ENCODE measurements at regions not wholly inside any gene's neighbourhood (a gene's known extent, or its start where the extent isn't known, plus 50 kb on each side); places are given as distances from the start of the nearest gene placed in this dataset.

GRCh38 chr5:25764733-25765132 is 1120.0 kb upstream of the CDH10 start:
- no peak overlapping the region for H3K27ac ChIP-seq
- TF ChIP-seq EZH2 (IDR thresholded peaks at IDR 0.05) = no peak
- no peak overlapping the region for H3K4me3 ChIP-seq
- DNase-seq (ENCODE audit: low read depth, low spot score) = no peak
- H3K36me3 ChIP-seq (ENCODE audit: insufficient read depth, low read length) = no peaks in the 10 kb centered on the region
- no peak overlapping the region for H3K9ac ChIP-seq (ENCODE audit: insufficient read length)
- H3K9me3 ChIP-seq (ENCODE audit: low read depth, low read length) = no peaks in the 10 kb centered on the region

- no peaks in the 10 kb centered on the region for H3K36me3 ChIP-seq (ENCODE audit: insufficient read depth, low read length)
- TF ChIP-seq POLR2AphosphoS5 (IDR thresholded peaks at IDR 0.05; ENCODE audit: borderline replicate concordance, low read depth, low read length) (no peak), EZH2 (IDR thresholded peaks at IDR 0.05) (no peak), FOXP2 (optimal IDR thresholded peaks at IDR 0.05; ENCODE audit: control extremely low read depth, extremely low read length, insufficient read depth) (no peak)
- no peak overlapping the region for H3K9ac ChIP-seq (ENCODE audit: insufficient read length)
- no peak for DNase-seq (ENCODE audit: low read depth, low spot score)
- no peak overlapping the region for H3K4me3 ChIP-seq
- no peaks in the 10 kb centered on the region for H3K9me3 ChIP-seq (ENCODE audit: low read depth, low read length)
- no peak overlapping the region for H3K27ac ChIP-seq
Measured at GRCh38 chr5:25763781-25764180, 1119.0 kb upstream of the CDH10 start.

GRCh38 chr5:25754895-25755294 is 1110.1 kb upstream of the CDH10 start:
- H3K4me3 ChIP-seq = no peak overlapping the region
- no peak overlapping the region for H3K9ac ChIP-seq (ENCODE audit: insufficient read length)
- no peaks in the 10 kb centered on the region for H3K36me3 ChIP-seq (ENCODE audit: insufficient read depth, low read length)
- peaks cover 11% of the 10 kb centered on the region for H3K9me3 ChIP-seq (ENCODE audit: low read depth, low read length)
- H3K27ac ChIP-seq = no peak overlapping the region
- DNase-seq (ENCODE audit: low read depth, low spot score) = no peak
- TF ChIP-seq POLR2AphosphoS5 (IDR thresholded peaks at IDR 0.05; ENCODE audit: borderline replicate concordance, low read depth, low read length) (no peak), EZH2 (IDR thresholded peaks at IDR 0.05) (no peak), FOXP2 (optimal IDR thresholded peaks at IDR 0.05; ENCODE audit: control extremely low read depth, extremely low read length, insufficient read depth) (no peak)

- Histone ChIP-seq H3K36me3 (ENCODE audit: insufficient read depth, low read length) (no peaks in the 10 kb centered on the region), H3K9me3 (ENCODE audit: low read depth, low read length) (no peaks in the 10 kb centered on the region), H3K9ac (ENCODE audit: insufficient read length) (no peak overlapping the region), H3K27ac (no peak overlapping the region), H3K4me3 (no peak overlapping the region)
- DNase-seq (ENCODE audit: low read depth, low spot score) = no peak
- no peak for TF ChIP-seq FOXP2 (optimal IDR thresholded peaks at IDR 0.05; ENCODE audit: control extremely low read depth, extremely low read length, insufficient read depth)
- no peak for TF ChIP-seq EZH2 (IDR thresholded peaks at IDR 0.05)
- TF ChIP-seq POLR2AphosphoS5 (IDR thresholded peaks at IDR 0.05; ENCODE audit: borderline replicate concordance, low read depth, low read length) = no peak
Measured at GRCh38 chr5:25744908-25745307, 1100.1 kb upstream of the CDH10 start.

GRCh38 chr5:25716680-25717079 is 1071.9 kb upstream of the CDH10 start:
- H3K9ac ChIP-seq (ENCODE audit: insufficient read length) = no peak overlapping the region
- no peaks in the 10 kb centered on the region for H3K9me3 ChIP-seq (ENCODE audit: low read depth, low read length)
- no peaks in the 10 kb centered on the region for H3K36me3 ChIP-seq (ENCODE audit: insufficient read depth, low read length)
- no peak overlapping the region for H3K4me3 ChIP-seq
- no peak for TF ChIP-seq EZH2 (IDR thresholded peaks at IDR 0.05)
- TF ChIP-seq POLR2AphosphoS5 (IDR thresholded peaks at IDR 0.05; ENCODE audit: borderline replicate concordance, low read depth, low read length) = no peak
- no peak for TF ChIP-seq FOXP2 (optimal IDR thresholded peaks at IDR 0.05; ENCODE audit: control extremely low read depth, extremely low read length, insufficient read depth)
- no peak for DNase-seq (ENCODE audit: low read depth, low spot score)
- H3K27ac ChIP-seq = no peak overlapping the region

- TF ChIP-seq POLR2AphosphoS5 (IDR thresholded peaks at IDR 0.05; ENCODE audit: borderline replicate concordance, low read depth, low read length) (no peak), EZH2 (IDR thresholded peaks at IDR 0.05) (no peak), FOXP2 (optimal IDR thresholded peaks at IDR 0.05; ENCODE audit: control extremely low read depth, extremely low read length, insufficient read depth) (no peak)
- Histone ChIP-seq H3K9me3 (ENCODE audit: low read depth, low read length) (no peaks in the 10 kb centered on the region), H3K36me3 (ENCODE audit: insufficient read depth, low read length) (no peaks in the 10 kb centered on the region), H3K4me3 (no peak overlapping the region), H3K27ac (no peak overlapping the region), H3K9ac (ENCODE audit: insufficient read length) (no peak overlapping the region)
- no peak for DNase-seq (ENCODE audit: low read depth, low spot score)
Measured at GRCh38 chr5:25713259-25713658, 1068.5 kb upstream of the CDH10 start.

GRCh38 chr5:25707093-25707492 is 1062.3 kb upstream of the CDH10 start:
- DNase-seq (ENCODE audit: low read depth, low spot score) = no peak
- no peaks in the 10 kb centered on the region for H3K9me3 ChIP-seq (ENCODE audit: low read depth, low read length)
- TF ChIP-seq POLR2AphosphoS5 (IDR thresholded peaks at IDR 0.05; ENCODE audit: borderline replicate concordance, low read depth, low read length) (no peak), FOXP2 (optimal IDR thresholded peaks at IDR 0.05; ENCODE audit: control extremely low read depth, extremely low read length, insufficient read depth) (no peak)
- H3K27ac ChIP-seq = no peak overlapping the region
- H3K36me3 ChIP-seq (ENCODE audit: insufficient read depth, low read length) = no peaks in the 10 kb centered on the region
- H3K9ac ChIP-seq (ENCODE audit: insufficient read length) = no peak overlapping the region
- H3K4me3 ChIP-seq = no peak overlapping the region

- no peak overlapping the region for H3K9ac ChIP-seq (ENCODE audit: insufficient read length)
- H3K4me3 ChIP-seq = no peak overlapping the region
- TF ChIP-seq FOXP2 (optimal IDR thresholded peaks at IDR 0.05; ENCODE audit: control extremely low read depth, extremely low read length, insufficient read depth) = no peak
- no peak for TF ChIP-seq POLR2AphosphoS5 (IDR thresholded peaks at IDR 0.05; ENCODE audit: borderline replicate concordance, low read depth, low read length)
- TF ChIP-seq EZH2 (IDR thresholded peaks at IDR 0.05) = no peak
- DNase-seq (ENCODE audit: low read depth, low spot score) = no peak
- no peaks in the 10 kb centered on the region for H3K36me3 ChIP-seq (ENCODE audit: insufficient read depth, low read length)
- no peak overlapping the region for H3K27ac ChIP-seq
- no peaks in the 10 kb centered on the region for H3K9me3 ChIP-seq (ENCODE audit: low read depth, low read length)
Measured at GRCh38 chr5:25701936-25702335, 1057.2 kb upstream of the CDH10 start.

- Histone ChIP-seq H3K9me3 (ENCODE audit: low read depth, low read length) (no peaks in the 10 kb centered on the region), H3K36me3 (ENCODE audit: insufficient read depth, low read length) (no peaks in the 10 kb centered on the region)
Measured at GRCh38 chr5:25694801-25695200, 1050.0 kb upstream of the CDH10 start.

More at GRCh38 chr5:25694801-25695200, 1050.0 kb upstream of the CDH10 start:
- TF ChIP-seq POLR2AphosphoS5 (IDR thresholded peaks at IDR 0.05; ENCODE audit: borderline replicate concordance, low read depth, low read length) (no peak), EZH2 (IDR thresholded peaks at IDR 0.05) (no peak), FOXP2 (optimal IDR thresholded peaks at IDR 0.05; ENCODE audit: control extremely low read depth, extremely low read length, insufficient read depth) (no peak)
- Histone ChIP-seq H3K27ac (no peak overlapping the region), H3K4me3 (no peak overlapping the region), H3K9ac (ENCODE audit: insufficient read length) (no peak overlapping the region)
- no peak for DNase-seq (ENCODE audit: low read depth, low spot score)

All from SK-N-MC (cell line).